ENCODE measurements at regions not wholly inside any gene's neighbourhood (a gene's known extent, or its start where the extent isn't known, plus 50 kb on each side); places are given as distances from the start of the nearest gene placed in this dataset.

- no peak for TF ChIP-seq GATA3 (IDR thresholded peaks at IDR 0.05; ENCODE audit: low read depth, low read length)
- TF ChIP-seq GATA2 (IDR thresholded peaks at IDR 0.05; ENCODE audit: low read depth, low read length): no peak
Measured at GRCh38 chr22:19655399-19655798, 58.9 kb upstream of the SEPTIN5 start.

Measured in SH-SY5Y (cell line).